Stimulated activated memory B cell treated with anti-CD40 and anti-IgM and Interleukin-4, amounts not matched to agents 10 μg/mL and 1 μg/mL and 100 μg/mL, for 72 hours (primary cell): ENCODE measurements at regions not wholly inside any gene's neighbourhood (a gene's known extent, or its start where the extent isn't known, plus 50 kb on each side); places are given as distances from the start of the nearest gene placed in this dataset.

Source experiments
- ATAC-seq: fragments of 150-1000 bp; cut with Tn5 transposase; 2 replicates; pipeline ENCODE4 v1.10.0; 2021
- H3K27ac Mint-ChIP-seq: one replicate; pipeline ENCODE4 v1.8.0; 2022; ENCODE audit warnings: mild to moderate bottlenecking, mixed read lengths
- H3K27me3 Mint-ChIP-seq: one replicate; pipeline ENCODE4 v1.8.0; 2022; ENCODE audit warnings: mixed read lengths
- H3K36me3 Mint-ChIP-seq: one replicate; pipeline ENCODE4 v1.8.0; 2022; ENCODE audit warnings: mixed read lengths
- H3K4me1 Mint-ChIP-seq: one replicate; pipeline ENCODE4 v1.8.0; 2022; ENCODE audit warnings: mixed read lengths
- H3K4me3 Mint-ChIP-seq: one replicate; pipeline ENCODE4 v1.8.0; 2022; ENCODE audit warnings: mild to moderate bottlenecking, moderate library complexity, mixed read lengths
- H3K9me3 Mint-ChIP-seq: one replicate; pipeline ENCODE4 v1.8.0; 2022; ENCODE audit warnings: mixed read lengths

DNA sequence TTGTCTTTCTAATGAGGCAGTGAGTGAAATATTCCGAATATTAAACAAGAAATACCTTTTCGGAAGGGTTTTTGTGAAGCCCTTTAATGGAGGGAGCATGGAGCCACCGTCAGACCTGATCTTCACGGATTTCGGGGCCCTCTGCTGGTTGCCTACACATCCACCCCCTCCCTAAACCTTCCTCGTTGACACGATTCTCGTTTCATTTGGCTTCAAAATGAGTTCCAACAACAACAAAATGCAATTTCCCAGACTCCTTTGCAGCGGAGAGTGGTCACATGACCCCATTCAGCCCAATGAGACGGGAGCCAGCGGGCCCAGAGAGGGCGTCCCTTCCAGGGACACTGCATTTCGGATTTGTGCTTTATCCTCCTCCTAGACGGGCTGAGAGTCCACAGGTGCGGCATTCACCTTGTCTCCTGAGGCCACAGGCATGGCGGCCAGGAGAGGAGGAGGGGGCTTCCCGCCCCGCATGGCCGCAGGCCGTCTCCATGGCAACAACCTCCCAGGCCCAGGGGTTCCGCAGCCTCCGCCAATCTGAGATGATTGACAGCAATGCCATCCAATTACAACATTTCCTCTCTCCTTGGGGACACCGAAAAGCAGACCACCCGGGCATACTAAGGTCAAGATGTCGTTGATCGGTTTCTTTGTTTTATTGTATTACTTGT, 259.8 kb downstream of the C16orf95 start:
- Mint-ChIP-seq H3K4me3 (no peak overlapping the region), H3K27ac (no peak overlapping the region), H3K36me3 (peaks cover 4% of the 10 kb centered on the region), H3K9me3 (peaks cover 5% of the 10 kb centered on the region), H3K27me3 (peaks cover 29% of the 10 kb centered on the region), H3K4me1 (peaks cover 8% of the 10 kb centered on the region)
- no peak for ATAC-seq

DNA sequence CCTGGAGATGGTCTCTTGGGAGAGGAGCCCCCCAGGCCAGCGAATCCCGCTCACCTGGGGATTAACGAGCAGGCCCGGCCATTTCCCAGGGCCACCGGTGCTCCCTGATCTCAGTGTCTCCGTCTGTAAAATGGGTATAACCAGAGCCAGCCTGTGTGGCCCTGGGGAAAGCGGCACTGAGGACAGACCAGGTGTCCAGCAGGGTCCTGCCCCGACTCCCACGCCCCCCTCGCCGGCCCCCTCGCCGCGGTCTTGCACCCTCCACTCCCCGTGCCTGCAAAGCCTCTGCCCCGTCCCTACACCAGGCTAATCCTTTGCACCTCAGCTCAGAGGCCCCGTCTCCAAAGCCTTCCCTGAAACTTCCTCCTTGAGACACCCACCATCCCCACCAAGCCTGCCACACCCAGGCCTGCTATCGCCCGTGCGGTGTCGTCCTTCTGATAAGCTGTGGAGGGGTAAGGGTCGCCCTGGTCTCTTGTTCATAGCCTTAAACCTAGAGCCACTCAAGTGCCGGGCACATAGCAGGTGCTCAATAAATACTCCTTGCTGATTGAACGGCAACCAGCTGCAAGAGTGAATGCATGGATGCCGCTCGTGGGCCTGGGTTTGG, 259.1 kb downstream of the C16orf95 start:
- Mint-ChIP-seq H3K4me3 (no peak overlapping the region), H3K27me3 (peaks cover 36% of the 10 kb centered on the region), H3K36me3 (peaks cover 4% of the 10 kb centered on the region), H3K9me3 (peaks cover 5% of the 10 kb centered on the region), H3K27ac (no peak overlapping the region), H3K4me1 (peaks cover 13% of the 10 kb centered on the region)
- ATAC-seq = no peak

DNA sequence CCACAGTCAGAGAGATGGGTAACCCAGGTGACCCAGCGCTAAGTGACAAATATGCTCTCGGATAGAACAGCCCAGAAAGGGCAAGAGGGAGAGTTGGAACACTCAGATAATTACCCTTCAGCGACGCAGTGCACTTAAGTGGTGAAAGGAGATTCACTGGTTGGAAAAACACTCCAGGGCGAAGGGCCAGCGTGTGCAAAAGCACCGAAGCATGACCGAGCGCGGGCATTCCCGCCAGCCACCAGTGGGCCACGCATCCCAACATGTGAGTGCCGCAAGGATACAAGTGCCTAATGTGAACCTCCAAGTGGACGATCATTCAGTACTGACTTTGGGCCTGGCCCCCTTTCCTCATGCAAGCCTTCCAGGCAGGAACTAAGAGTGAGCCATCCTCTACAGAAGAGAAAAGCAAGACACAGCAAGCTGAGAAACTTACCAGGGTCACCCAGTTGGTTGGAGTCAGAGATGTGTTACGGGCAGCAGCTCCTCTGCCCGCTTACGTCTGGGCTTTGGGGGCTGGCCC, 258.4 kb downstream of the C16orf95 start:
- ATAC-seq = no peak
- peaks cover 13% of the 10 kb centered on the region for H3K4me1 Mint-ChIP-seq
- peaks cover 39% of the 10 kb centered on the region for H3K27me3 Mint-ChIP-seq
- no peak overlapping the region for H3K27ac Mint-ChIP-seq
- peaks cover 5% of the 10 kb centered on the region for H3K9me3 Mint-ChIP-seq
- no peak overlapping the region for H3K4me3 Mint-ChIP-seq
- peaks cover 4% of the 10 kb centered on the region for H3K36me3 Mint-ChIP-seq

DNA sequence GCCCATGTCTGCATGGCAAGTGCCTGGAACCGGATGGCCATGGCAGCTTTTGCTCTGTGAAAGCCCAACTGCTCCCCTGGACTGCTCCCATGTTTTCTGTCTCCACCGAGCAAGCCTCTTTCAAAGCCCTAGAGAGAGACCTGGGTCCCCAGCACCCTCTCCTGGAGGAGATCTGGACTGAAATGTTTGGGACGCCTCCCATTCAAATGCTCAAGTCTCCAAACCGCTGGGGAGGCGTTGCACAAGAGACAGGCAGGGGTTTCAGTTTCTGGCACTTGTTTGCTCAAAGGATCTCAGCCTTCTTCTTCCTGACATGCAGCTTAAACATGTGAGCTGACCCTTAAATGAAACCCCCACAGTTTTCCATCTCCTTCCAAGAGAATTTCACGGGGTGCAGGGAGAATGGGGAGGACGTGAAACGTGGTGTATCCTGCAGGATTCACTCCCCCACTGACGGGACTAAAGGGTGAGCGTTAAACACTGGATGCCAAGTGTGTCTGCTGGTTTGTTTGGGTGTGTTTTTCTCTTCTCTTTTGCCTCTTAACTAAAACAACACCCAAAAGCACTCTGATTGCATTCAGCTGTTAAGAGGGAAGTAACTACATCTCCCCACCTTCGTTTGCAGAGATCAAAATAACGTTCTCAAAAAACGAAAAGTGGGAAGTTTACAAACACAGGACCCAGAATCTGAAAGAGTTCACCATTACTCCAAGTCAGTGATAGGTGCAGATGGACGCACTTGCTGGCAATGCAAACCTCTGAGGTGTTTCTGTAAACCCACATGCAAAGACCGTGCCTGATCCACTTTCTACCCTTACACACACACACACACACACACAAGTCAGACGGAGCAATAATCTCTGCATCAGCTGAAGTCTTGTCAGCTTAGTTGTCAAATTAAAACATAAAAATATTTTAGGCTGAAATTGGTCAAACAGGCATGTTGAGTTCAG, 256.9 kb downstream of the C16orf95 start:
- Mint-ChIP-seq H3K27ac (peak overlapping the region; percentile 38), H3K4me1 (peaks cover 20% of the 10 kb centered on the region), H3K4me3 (peak overlapping the region; percentile 43), H3K9me3 (no peaks in the 10 kb centered on the region), H3K36me3 (no peaks in the 10 kb centered on the region), H3K27me3 (peaks cover 43% of the 10 kb centered on the region)
- ATAC-seq = peak; percentile 39

DNA sequence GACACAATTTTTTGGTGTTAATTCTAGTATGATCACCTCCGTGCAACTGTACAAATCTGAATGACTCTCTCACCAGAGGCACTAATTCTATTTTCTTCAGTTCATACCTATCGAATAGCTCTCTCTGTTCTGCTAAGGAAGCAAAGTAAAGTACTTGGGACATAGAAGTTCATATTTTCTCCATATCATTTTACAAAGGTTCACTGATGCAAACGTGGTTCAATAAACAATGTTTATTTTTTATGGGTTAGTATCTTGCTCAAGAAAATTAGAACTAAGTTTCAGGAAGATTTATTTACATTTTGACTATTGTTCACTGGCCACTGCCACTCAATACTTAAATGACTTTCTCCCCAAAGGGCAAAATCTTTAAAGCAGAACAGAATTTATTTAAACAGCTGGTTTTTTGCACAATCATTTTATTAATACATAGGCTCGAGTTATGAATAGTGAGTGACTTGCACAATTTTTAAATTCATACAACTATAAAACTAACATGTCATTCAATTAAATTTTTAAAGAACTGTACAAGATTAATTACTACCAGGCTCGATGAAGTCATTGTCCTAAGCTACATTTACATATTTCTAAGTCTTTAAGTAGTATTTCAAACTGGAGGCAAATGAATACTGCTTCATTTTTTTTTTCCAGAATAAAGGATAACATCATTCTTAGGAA, 255.8 kb downstream of the C16orf95 start:
- Mint-ChIP-seq H3K27me3 (peaks cover 53% of the 10 kb centered on the region), H3K36me3 (no peaks in the 10 kb centered on the region), H3K4me3 (no peak overlapping the region), H3K4me1 (peaks cover 26% of the 10 kb centered on the region), H3K27ac (peak overlapping the region; percentile 38), H3K9me3 (no peaks in the 10 kb centered on the region)
- no peak for ATAC-seq

DNA sequence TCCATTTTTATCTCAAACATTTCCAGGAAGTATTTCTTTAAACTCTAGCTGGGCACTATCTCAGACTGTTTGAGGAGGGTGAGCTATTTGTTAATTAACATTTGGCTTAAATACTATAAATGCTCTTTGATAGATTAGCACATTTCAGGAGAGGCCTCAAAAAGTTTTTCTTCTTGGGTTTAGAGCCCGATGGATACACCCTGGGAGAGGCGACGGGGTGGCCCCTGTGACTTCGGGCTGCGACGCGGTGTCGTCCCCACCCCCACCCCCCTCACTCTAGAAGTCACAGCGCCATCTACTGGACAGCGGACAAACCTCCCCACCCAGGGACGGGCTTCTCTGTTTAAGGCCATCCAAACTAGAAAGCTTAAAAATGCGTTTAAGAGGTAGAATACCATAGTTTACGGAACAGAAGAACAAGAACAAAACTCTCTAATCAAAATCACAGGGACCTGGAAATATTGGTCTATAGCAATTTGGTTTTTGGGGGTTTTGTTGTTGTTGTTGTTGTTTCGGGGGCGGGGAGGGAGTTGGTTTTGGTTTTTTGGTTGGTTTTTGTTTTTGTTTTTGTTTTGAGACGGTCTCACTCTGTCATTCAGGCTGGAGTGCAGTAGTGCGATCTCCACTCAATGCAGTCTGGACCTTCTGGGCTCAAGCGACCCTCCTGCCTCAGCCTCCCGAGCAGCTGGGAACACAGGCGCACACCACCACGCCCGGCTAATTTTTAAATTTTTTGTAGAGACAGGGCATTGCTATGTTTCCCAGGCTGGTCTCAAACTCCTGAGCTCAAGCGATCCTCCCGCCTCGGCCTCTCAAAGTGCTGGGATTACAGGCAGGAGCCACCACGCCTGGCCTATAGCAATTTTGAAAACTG, 254.4 kb downstream of the C16orf95 start:
- Mint-ChIP-seq H3K27me3 (peaks cover 66% of the 10 kb centered on the region), H3K36me3 (no peaks in the 10 kb centered on the region), H3K9me3 (no peaks in the 10 kb centered on the region), H3K4me1 (peaks cover 26% of the 10 kb centered on the region), H3K27ac (no peak overlapping the region), H3K4me3 (no peak overlapping the region)
- peak; percentile 67 for ATAC-seq

DNA sequence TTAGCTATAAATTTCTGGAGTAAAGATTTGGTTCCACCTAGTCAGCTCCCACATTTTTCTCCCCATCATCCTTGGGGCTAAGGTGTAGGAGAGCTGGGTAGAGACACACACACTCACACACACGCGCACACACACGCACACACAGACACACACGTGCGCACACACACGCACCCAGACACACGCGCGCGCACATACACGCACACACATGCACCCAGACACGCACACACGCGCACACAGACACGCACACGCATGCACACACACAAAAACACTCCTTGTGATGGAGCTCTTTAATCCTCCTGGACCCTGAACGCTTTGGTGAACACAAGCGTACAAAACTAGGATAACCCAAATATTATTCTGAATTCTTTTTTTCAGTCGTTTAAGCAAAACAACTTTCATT, 253.6 kb downstream of the C16orf95 start:
- Mint-ChIP-seq H3K9me3 (no peaks in the 10 kb centered on the region), H3K36me3 (no peaks in the 10 kb centered on the region), H3K27ac (no peak overlapping the region), H3K4me3 (no peak overlapping the region), H3K4me1 (peaks cover 26% of the 10 kb centered on the region), H3K27me3 (peaks cover 73% of the 10 kb centered on the region)
- no peak for ATAC-seq

DNA sequence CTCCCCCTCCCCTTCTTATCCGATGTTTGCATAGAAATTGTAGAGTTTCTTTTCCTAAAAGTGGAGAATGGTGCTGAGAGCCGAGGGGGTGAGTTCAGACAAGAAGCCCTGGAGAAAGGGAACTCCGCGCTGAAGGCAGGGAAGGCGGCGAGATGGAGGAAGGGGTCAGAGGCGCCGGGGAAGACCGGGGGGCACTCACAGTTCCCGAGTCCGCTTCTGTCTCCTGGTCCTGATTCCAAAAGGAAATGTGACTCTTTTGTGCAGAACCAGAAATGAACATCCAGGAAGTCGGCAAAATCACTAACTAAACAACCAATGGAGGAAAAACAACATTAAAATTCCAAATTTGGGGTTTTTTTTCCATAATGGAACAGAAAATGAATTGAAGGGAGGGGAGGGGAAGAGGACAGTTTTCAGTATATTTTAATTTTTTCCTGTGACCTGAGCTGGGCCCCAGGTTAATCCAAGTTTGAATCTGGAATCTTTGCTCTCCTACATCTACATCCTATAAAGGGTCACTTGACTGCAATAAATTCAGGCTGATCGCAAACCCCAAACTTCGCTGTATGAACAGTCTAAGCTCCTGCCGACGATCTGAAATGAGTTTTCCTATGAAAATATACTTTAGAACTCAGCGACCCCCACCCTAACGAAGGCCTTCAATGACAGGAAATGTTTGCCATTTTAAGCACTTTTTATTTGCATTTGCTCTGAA, 252.3 kb downstream of the C16orf95 start:
- Mint-ChIP-seq H3K9me3 (no peaks in the 10 kb centered on the region), H3K4me3 (peak overlapping the region; percentile 63), H3K27me3 (peaks cover 79% of the 10 kb centered on the region), H3K4me1 (peaks cover 26% of the 10 kb centered on the region), H3K36me3 (no peaks in the 10 kb centered on the region), H3K27ac (peak overlapping the region; percentile 48)
- no peak for ATAC-seq

DNA sequence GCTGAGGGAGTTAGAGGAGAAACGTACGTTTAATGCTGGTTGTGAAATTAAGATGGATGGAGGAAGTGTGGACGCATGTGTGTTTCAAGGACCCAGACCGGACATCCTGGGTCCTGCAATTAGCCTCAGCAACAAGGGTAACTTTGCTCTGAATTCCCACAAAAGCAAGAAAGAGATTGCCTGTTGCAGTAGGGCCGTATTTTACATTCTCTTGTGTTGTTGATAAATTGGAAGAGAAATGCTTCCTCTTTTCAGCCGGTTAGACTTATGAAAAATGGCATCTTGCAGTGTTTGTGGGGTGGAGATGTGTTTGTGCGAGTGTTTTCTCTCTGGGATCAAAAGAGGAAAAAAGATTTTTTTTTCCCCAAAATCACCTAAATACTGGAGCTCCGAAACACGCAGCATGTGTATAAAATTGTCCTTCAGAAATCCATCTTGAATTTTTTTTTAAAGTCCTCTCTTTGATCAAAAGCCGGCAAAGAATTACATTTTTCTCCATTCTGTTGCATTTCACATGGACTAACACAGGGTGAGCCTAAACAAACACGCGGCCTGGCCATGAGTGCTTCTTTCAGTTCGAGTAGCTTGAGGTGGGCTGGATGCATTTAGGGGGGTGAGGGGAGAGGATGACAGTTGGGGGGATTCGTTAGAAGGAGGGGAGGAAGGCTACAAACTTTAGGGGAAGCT, 251.6 kb downstream of the C16orf95 start:
- peaks cover 28% of the 10 kb centered on the region for H3K4me1 Mint-ChIP-seq
- H3K27me3 Mint-ChIP-seq = peaks cover 79% of the 10 kb centered on the region
- H3K4me3 Mint-ChIP-seq = peak overlapping the region; percentile 63
- no peaks in the 10 kb centered on the region for H3K9me3 Mint-ChIP-seq
- H3K36me3 Mint-ChIP-seq = no peaks in the 10 kb centered on the region
- H3K27ac Mint-ChIP-seq = peak overlapping the region; percentile 48
- no peak for ATAC-seq

DNA sequence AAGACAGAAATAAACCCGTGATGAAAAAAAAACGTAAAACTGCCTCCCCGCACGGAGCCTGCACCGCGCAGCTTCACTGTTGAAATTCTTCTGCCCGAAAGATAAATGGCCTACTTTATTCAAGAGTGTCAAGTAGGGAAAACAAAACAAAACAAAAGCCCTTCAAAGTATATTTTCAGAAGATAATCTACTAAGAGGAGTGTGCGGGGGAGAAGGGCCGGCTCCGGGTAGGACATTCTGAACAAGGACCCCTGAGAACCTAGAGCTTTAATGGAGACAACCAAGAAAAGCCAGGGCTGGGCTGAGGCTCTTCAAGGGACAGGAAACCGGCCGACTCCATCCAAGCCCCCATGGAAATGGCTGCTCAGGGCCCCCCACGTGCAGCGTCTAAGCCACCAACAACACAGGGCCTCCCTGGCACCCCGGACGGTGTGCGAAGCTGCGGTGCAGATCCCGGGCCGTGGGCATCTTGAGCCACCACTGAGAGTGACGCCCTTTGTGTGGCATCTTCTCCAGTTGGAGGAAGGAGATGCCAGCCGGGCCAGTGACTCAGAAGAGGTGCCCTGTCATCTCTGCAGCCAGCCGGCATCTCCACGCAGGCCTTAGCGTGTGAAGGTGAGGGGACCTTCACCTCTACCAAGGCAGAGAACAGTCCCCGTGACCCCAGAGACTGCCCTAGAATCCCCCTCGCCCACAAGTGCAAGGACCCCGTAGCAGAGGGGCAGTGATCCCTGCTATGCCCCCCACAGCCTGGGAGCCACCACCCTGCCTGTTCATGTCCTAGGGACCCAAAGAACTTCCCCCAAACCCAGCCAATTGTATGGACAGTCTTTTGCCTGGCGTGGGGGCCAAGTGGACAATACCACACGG, 250.8 kb downstream of the C16orf95 start:
- H3K27ac Mint-ChIP-seq = peak overlapping the region; percentile 48
- H3K4me3 Mint-ChIP-seq = no peak overlapping the region
- no peaks in the 10 kb centered on the region for H3K9me3 Mint-ChIP-seq
- no peak for ATAC-seq
- H3K4me1 Mint-ChIP-seq = peaks cover 24% of the 10 kb centered on the region
- peaks cover 77% of the 10 kb centered on the region for H3K27me3 Mint-ChIP-seq
- no peaks in the 10 kb centered on the region for H3K36me3 Mint-ChIP-seq

DNA sequence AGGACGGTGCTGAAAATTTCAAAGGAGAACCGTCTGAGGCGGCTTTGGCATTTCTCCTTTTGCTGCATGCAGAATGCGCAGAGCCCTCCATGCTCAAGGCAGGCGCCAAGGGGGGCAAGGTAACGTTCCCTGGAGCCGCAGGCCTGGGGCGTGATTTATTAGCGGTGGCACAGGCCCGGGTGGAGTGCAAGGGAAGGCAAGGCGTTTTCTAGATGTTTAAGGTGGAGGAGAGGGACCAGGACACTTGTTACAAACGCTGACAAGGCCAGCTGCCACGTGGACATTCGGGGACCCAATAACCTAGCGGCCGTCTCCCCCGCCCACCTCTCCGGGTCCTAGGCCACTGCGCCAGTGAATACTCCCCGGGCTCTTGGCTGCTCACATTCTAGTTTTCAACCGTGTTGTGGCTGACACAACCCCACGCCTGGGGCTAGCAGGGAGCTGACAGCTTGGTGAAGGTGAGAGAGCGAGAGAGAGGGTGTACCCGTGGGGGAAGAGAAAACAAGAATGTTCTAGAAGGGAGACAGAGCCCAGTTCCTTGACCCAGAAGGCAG, 250.1 kb downstream of the C16orf95 start:
- peaks cover 77% of the 10 kb centered on the region for H3K27me3 Mint-ChIP-seq
- no peak for ATAC-seq
- no peaks in the 10 kb centered on the region for H3K9me3 Mint-ChIP-seq
- no peaks in the 10 kb centered on the region for H3K36me3 Mint-ChIP-seq
- H3K4me3 Mint-ChIP-seq = no peak overlapping the region
- no peak overlapping the region for H3K27ac Mint-ChIP-seq
- H3K4me1 Mint-ChIP-seq = peaks cover 24% of the 10 kb centered on the region
